ENCODE measurements at regions not wholly inside any gene's neighbourhood (a gene's known extent, or its start where the extent isn't known, plus 50 kb on each side); places are given as distances from the start of the nearest gene placed in this dataset.

GRCh38 chr17:65466547-65466946 is 94.9 kb downstream of the AXIN2 start:
- no peak overlapping the region for H3K27ac Mint-ChIP-seq
- Histone ChIP-seq H3K4me1 (ENCODE audit: control insufficient read depth in 2 of 2, insufficient read depth in 2 of 2, low read length in 2 of 2) (no peaks in the 10 kb centered on the region), H3K4me3 (ENCODE audit: control extremely low read depth in 1 of 5, extremely low read depth in 1 of 5, insufficient read depth in 1 of 5, low read depth in 2 of 5, low read length in 4 of 5) (no peak overlapping the region), H3K27me3 (replicated peaks in 1 of 4; ENCODE audit: control extremely low read depth in 1 of 4, control insufficient read depth in 3 of 4, insufficient read depth in 4 of 4, low read length in 3 of 4) (no peaks in the 10 kb centered on the region), H3K9me3 (ENCODE audit: control extremely low read depth in 1 of 3, control insufficient read depth in 2 of 3, insufficient read depth in 1 of 3, low read length in 2 of 3) (peaks cover 0 to 7% (median 0%) of the 10 kb centered on the region in 3 donors), H4K20me1 (ENCODE audit: control insufficient read depth, insufficient read depth, low read length, poor library complexity, severe bottlenecking) (no peaks in the 10 kb centered on the region), H3K79me2 (ENCODE audit: control insufficient read depth, insufficient read depth, low read length) (no peaks in the 10 kb centered on the region), H3K36me3 (replicated peaks in 1 of 2; ENCODE audit: control extremely low read depth in 1 of 2, control insufficient read depth in 1 of 2, extremely low read depth in 1 of 2, insufficient read depth in 2 of 2, low read length in 1 of 2) (no peaks in the 10 kb centered on the region), H2AFZ (ENCODE audit: insufficient read depth, low read depth, low read length, poor library complexity, severe bottlenecking) (no peak overlapping the region), H3K27ac (ENCODE audit: low read length in 2 of 2) (no peak overlapping the region), H3K9ac (ENCODE audit: low read length) (no peak overlapping the region), H3K4me2 (replicated peaks; ENCODE audit: low read depth, low read length, poor library complexity, severe bottlenecking) (no peak overlapping the region)
- no peaks in the 10 kb centered on the region for H3K9me3 Mint-ChIP-seq (ENCODE audit: insufficient read depth)
- DNase-seq (no peak), ATAC-seq (ENCODE audit: low read depth) (no peak)
- ChIA-PET CTCF (no interaction called here), POLR2A (no interaction called here)
- H3K4me3 Mint-ChIP-seq, result no peak overlapping the region
- no peak for TF ChIP-seq EZH2 (IDR thresholded peaks at IDR 0.05; ENCODE audit: borderline replicate concordance, insufficient read depth, low read depth, low read length, poor library complexity, severe bottlenecking)
- TF ChIP-seq, protein P1, sequence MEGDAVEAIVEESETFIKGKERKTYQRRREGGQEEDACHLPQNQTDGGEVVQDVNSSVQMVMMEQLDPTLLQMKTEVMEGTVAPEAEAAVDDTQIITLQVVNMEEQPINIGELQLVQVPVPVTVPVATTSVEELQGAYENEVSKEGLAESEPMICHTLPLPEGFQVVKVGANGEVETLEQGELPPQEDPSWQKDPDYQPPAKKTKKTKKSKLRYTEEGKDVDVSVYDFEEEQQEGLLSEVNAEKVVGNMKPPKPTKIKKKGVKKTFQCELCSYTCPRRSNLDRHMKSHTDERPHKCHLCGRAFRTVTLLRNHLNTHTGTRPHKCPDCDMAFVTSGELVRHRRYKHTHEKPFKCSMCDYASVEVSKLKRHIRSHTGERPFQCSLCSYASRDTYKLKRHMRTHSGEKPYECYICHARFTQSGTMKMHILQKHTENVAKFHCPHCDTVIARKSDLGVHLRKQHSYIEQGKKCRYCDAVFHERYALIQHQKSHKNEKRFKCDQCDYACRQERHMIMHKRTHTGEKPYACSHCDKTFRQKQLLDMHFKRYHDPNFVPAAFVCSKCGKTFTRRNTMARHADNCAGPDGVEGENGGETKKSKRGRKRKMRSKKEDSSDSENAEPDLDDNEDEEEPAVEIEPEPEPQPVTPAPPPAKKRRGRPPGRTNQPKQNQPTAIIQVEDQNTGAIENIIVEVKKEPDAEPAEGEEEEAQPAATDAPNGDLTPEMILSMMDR (IDR thresholded peaks at IDR 0.05), result no peak
- H3K27me3 Mint-ChIP-seq, result peaks cover 6% of the 10 kb centered on the region
- WGBS (ENCODE audit: insufficient coverage), result no CpG with 5 or more reads among the region's 6 CpGs
- H3K4me1 Mint-ChIP-seq, result no peaks in the 10 kb centered on the region
- intact Hi-C loops (cut with micrococcal nuclease), result no loop called here

DNA sequence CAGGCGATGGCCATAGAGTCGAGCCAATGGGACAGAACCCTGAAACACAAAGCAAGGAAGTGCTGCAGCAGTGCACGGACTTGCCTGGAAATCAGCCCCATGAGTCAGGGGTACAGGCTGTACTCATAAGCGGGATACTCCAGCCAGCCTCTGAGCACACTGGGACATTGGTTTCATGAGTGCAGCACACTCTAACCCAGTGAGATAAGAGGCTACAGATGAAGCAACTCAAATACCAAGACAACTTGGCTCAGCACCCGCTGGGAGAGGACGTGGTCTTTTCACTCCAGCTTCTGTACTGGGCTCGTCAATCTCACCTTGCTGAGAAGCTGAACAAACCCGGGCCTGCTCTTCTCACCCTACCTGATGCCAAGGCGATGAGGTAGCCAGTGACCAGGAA is 98.2 kb downstream of the AXIN2 start:
- no peaks in the 10 kb centered on the region for H3K4me1 Mint-ChIP-seq
- H3K4me3 ChIP-seq (ENCODE audit: control extremely low read depth in 1 of 5, extremely low read depth in 1 of 5, insufficient read depth in 1 of 5, low read depth in 2 of 5, low read length in 4 of 5), result no peak overlapping the region
- ATAC-seq (ENCODE audit: low read depth), result no peak
- H3K4me1 ChIP-seq (ENCODE audit: control insufficient read depth in 2 of 2, insufficient read depth in 2 of 2, low read length in 2 of 2), result no peaks in the 10 kb centered on the region
- POLR2A ChIA-PET, result no interaction called here
- no peaks in the 10 kb centered on the region for H3K36me3 ChIP-seq (replicated peaks in 1 of 2; ENCODE audit: control extremely low read depth in 1 of 2, control insufficient read depth in 1 of 2, extremely low read depth in 1 of 2, insufficient read depth in 2 of 2, low read length in 1 of 2)
- no peak overlapping the region for H3K27ac Mint-ChIP-seq
- no peaks in the 10 kb centered on the region for H3K9me3 Mint-ChIP-seq (ENCODE audit: insufficient read depth)
- DNase-seq, result no peak
- H3K4me3 Mint-ChIP-seq, result no peak overlapping the region
- no peak overlapping the region for H3K27ac ChIP-seq (ENCODE audit: low read length in 2 of 2)
- H2AFZ ChIP-seq (ENCODE audit: insufficient read depth, low read depth, low read length, poor library complexity, severe bottlenecking), result no peak overlapping the region
- no peak for TF ChIP-seq EZH2 (IDR thresholded peaks at IDR 0.05; ENCODE audit: borderline replicate concordance, insufficient read depth, low read depth, low read length, poor library complexity, severe bottlenecking)
- TF ChIP-seq, protein P1 (IDR thresholded peaks at IDR 0.05), result no peak
- 69% methylated on average over 7 of the region's 9 CpGs for WGBS (ENCODE audit: insufficient coverage)
- H3K79me2 ChIP-seq (ENCODE audit: control insufficient read depth, insufficient read depth, low read length), result no peaks in the 10 kb centered on the region
- H3K27me3 ChIP-seq (replicated peaks in 1 of 4; ENCODE audit: control extremely low read depth in 1 of 4, control insufficient read depth in 3 of 4, insufficient read depth in 4 of 4, low read length in 3 of 4), result no peaks in the 10 kb centered on the region
- no peaks in the 10 kb centered on the region for H4K20me1 ChIP-seq (ENCODE audit: control insufficient read depth, insufficient read depth, low read length, poor library complexity, severe bottlenecking)
- H3K4me2 ChIP-seq (replicated peaks; ENCODE audit: low read depth, low read length, poor library complexity, severe bottlenecking), result no peak overlapping the region
- no peaks in the 10 kb centered on the region for H3K9me3 ChIP-seq (ENCODE audit: control extremely low read depth in 1 of 3, control insufficient read depth in 2 of 3, insufficient read depth in 1 of 3, low read length in 2 of 3)
- H3K27me3 Mint-ChIP-seq, result peaks cover 9% of the 10 kb centered on the region
- CTCF ChIA-PET, result no interaction called here
- H3K9ac ChIP-seq (ENCODE audit: low read length), result no peak overlapping the region
- intact Hi-C loops (cut with micrococcal nuclease), result no loop called here
